ENCODE measurements at regions not wholly inside any gene's neighbourhood (a gene's known extent, or its start where the extent isn't known, plus 50 kb on each side); places are given as distances from the start of the nearest gene placed in this dataset.
"Not testable (repeated sequence)": the region's sequence is repeated elsewhere in the genome, so short reads cannot be mapped to it uniquely, and the experiment has no call there.

GRCh38 chr6:122248844-122249243 lies 150.6 kb upstream of the HSF2 start:
- DNase-seq (ENCODE audit: low spot score in 2 of 2): no peak
- TF ChIP-seq POLR2AphosphoS5 (IDR thresholded peaks at IDR 0.05) (no peak), POLR2A (IDR thresholded peaks at IDR 0.05) (no peak), CTCF (IDR thresholded peaks at IDR 0.05) (no peak), EP300 (IDR thresholded peaks at IDR 0.05) (no peak)
- WGBS: 43% methylated on average over 1 of the region's 1 CpG
- H3K27ac ChIP-seq: no peak overlapping the region
- H3K4me1 ChIP-seq: no peaks in the 10 kb centered on the region
- H3K4me3 ChIP-seq: no peak overlapping the region
- H3K27me3 ChIP-seq: no peaks in the 10 kb centered on the region
- H3K9me3 ChIP-seq: peaks cover 10% of the 10 kb centered on the region
- no peaks in the 10 kb centered on the region for H3K36me3 ChIP-seq

- no peak for DNase-seq (ENCODE audit: low spot score in 2 of 2)
- no peaks in the 10 kb centered on the region for H3K9me3 ChIP-seq
- no peaks in the 10 kb centered on the region for H3K36me3 ChIP-seq
- no peaks in the 10 kb centered on the region for H3K4me1 ChIP-seq
- no peaks in the 10 kb centered on the region for H3K27me3 ChIP-seq
- TF ChIP-seq POLR2A (IDR thresholded peaks at IDR 0.05) (no peak), CTCF (IDR thresholded peaks at IDR 0.05) (no peak), POLR2AphosphoS5 (IDR thresholded peaks at IDR 0.05) (no peak), EP300 (IDR thresholded peaks at IDR 0.05) (no peak)
- no peak overlapping the region for H3K27ac ChIP-seq
- 86% methylated on average over 3 of the region's 3 CpGs for WGBS
- no peak overlapping the region for H3K4me3 ChIP-seq
Measured at GRCh38 chr6:122258839-122259238, 140.6 kb upstream of the HSF2 start.

GRCh38 chr6:122264557-122264956 lies 134.9 kb upstream of the HSF2 start:
- no peak overlapping the region for H3K4me3 ChIP-seq
- 66% methylated on average over 2 of the region's 2 CpGs for WGBS
- DNase-seq (ENCODE audit: low spot score in 2 of 2): no peak
- no peaks in the 10 kb centered on the region for H3K9me3 ChIP-seq
- H3K36me3 ChIP-seq: no peaks in the 10 kb centered on the region
- TF ChIP-seq POLR2A (IDR thresholded peaks at IDR 0.05): no peak
- H3K27ac ChIP-seq: no peak overlapping the region
- no peaks in the 10 kb centered on the region for H3K27me3 ChIP-seq
- no peaks in the 10 kb centered on the region for H3K4me1 ChIP-seq

GRCh38 chr6:122265755-122266154 lies 133.7 kb upstream of the HSF2 start:
- 87% methylated on average over 1 of the region's 1 CpG for WGBS
- Histone ChIP-seq H3K36me3 (no peaks in the 10 kb centered on the region), H3K4me1 (no peaks in the 10 kb centered on the region), H3K9me3 (no peaks in the 10 kb centered on the region), H3K27me3 (no peaks in the 10 kb centered on the region), H3K4me3 (no peak overlapping the region), H3K27ac (no peak overlapping the region)
- no peak for TF ChIP-seq EP300 (IDR thresholded peaks at IDR 0.05)
- DNase-seq (ENCODE audit: low spot score in 2 of 2): no peak

- 94% methylated on average over 2 of the region's 2 CpGs for WGBS
- no peaks in the 10 kb centered on the region for H3K9me3 ChIP-seq
Measured at GRCh38 chr6:122268394-122268793, 131.1 kb upstream of the HSF2 start.

GRCh38 chr6:122276637-122277036 lies 122.8 kb upstream of the HSF2 start:
- DNase-seq (ENCODE audit: low spot score in 2 of 2): no peak
- no peaks in the 10 kb centered on the region for H3K27me3 ChIP-seq
- H3K9me3 ChIP-seq: no peaks in the 10 kb centered on the region
- H3K4me3 ChIP-seq: no peak overlapping the region
- 55% methylated on average over 1 of the region's 1 CpG for WGBS
- TF ChIP-seq EP300 (IDR thresholded peaks at IDR 0.05) (no peak), CTCF (IDR thresholded peaks at IDR 0.05) (no peak), POLR2AphosphoS5 (IDR thresholded peaks at IDR 0.05) (no peak), POLR2A (IDR thresholded peaks at IDR 0.05) (no peak)
- H3K36me3 ChIP-seq: no peaks in the 10 kb centered on the region
- no peak overlapping the region for H3K27ac ChIP-seq
- no peaks in the 10 kb centered on the region for H3K4me1 ChIP-seq

More at GRCh38 chr6:122268394-122268793, 131.1 kb upstream of the HSF2 start:
- no peak for TF ChIP-seq POLR2A (IDR thresholded peaks at IDR 0.05)
- TF ChIP-seq EP300 (IDR thresholded peaks at IDR 0.05): no peak
- no peak for TF ChIP-seq CTCF (IDR thresholded peaks at IDR 0.05)
- TF ChIP-seq POLR2AphosphoS5 (IDR thresholded peaks at IDR 0.05): no peak
- H3K4me3 ChIP-seq: no peak overlapping the region
- no peak for DNase-seq (ENCODE audit: low spot score in 2 of 2)
- no peaks in the 10 kb centered on the region for H3K4me1 ChIP-seq
- no peaks in the 10 kb centered on the region for H3K36me3 ChIP-seq
- H3K27ac ChIP-seq: no peak overlapping the region
- H3K27me3 ChIP-seq: no peaks in the 10 kb centered on the region

- 95% methylated on average over 42 of the region's 52 CpGs for WGBS
- H3K27me3 ChIP-seq; H3K27ac ChIP-seq; DNase-seq (ENCODE audit: low spot score in 2 of 2); H3K36me3 ChIP-seq; H3K9me3 ChIP-seq; H3K4me3 ChIP-seq; H3K4me1 ChIP-seq: not testable (repeated sequence)
Measured at GRCh38 chr6:122280105-122281021, 119.1 kb upstream of the HSF2 start.

Measured in suprapubic skin (tissue), 4 donors.